ENCODE measurements at regions not wholly inside any gene's neighbourhood (a gene's known extent, or its start where the extent isn't known, plus 50 kb on each side); places are given as distances from the start of the nearest gene placed in this dataset.

GRCh38 chr9:95572381-95573151 is 55.8 kb upstream of the PTCH1 start:
- no peaks in the 10 kb centered on the region for H3K79me2 ChIP-seq (ENCODE audit: insufficient read depth, low read length)
- no peaks in the 10 kb centered on the region for H3K9me3 ChIP-seq (ENCODE audit: low read length)
- H3K27ac ChIP-seq (ENCODE audit: extremely low read length, insufficient read depth, low read length), result no peak overlapping the region
- no peak overlapping the region for H3K9ac ChIP-seq (ENCODE audit: insufficient read depth, low read depth, low read length)
- no peak overlapping the region for H2AFZ ChIP-seq (ENCODE audit: low read length)
- ChIA-PET CTCF (ENCODE audit: low intra/inter-chr PET ratio, low total read pairs) (no interaction called here), POLR2A (no interaction called here)
- intact Hi-C loops (cut with micrococcal nuclease; ENCODE audit: unreplicated experiment), result no loop called here
- 0 out of 5 replicates have a peak, but pooled peaks cover 1 to 15% of the 10 kb centered on the region in 2 experiments for H3K27me3 ChIP-seq (ENCODE audit: control insufficient read depth in 1 of 2, insufficient read depth in 2 of 2, low read length in 2 of 2)
- H4K20me1 ChIP-seq (ENCODE audit: insufficient read depth, low read length), result no peaks in the 10 kb centered on the region
- FAIRE-seq (no peak), DNase-seq (ENCODE audit: low spot score) (no peak), ATAC-seq (no peak)
- in situ Hi-C loops (cut with HindIII; ENCODE audit: extremely low pct_ligation_motif_present, low pct_unique_long_range_greater_than_20kb), result no loop called here
- TF ChIP-seq ZNF841 (CRISPR knock-in tag; IDR thresholded peaks at IDR 0.05; ENCODE audit: borderline replicate concordance), result no peak
- H3K36me3 ChIP-seq (replicated peaks in 1 of 2; ENCODE audit: control insufficient read depth in 1 of 2, insufficient read depth in 2 of 2, low read length in 2 of 2), result no peaks in the 10 kb centered on the region
- no peak overlapping the region for H3K4me2 ChIP-seq (ENCODE audit: low read depth, low read length)
- H3K4me3 ChIP-seq (replicated peaks in 1 of 3; ENCODE audit: insufficient read depth in 1 of 3, low read depth in 2 of 3, low read length in 3 of 3), result no peak overlapping the region
- no TSS peak for BruUV-seq (replicated peaks)
- no peaks in the 10 kb centered on the region for H3K4me1 ChIP-seq (ENCODE audit: insufficient read depth, low read length)
- 62% methylated on average over 23 of the region's 25 CpGs for WGBS (ENCODE audit: low lambda C conversion rate)

- CTCF ChIA-PET (ENCODE audit: low intra/inter-chr PET ratio, low total read pairs), result no interaction called here
- POLR2A ChIA-PET, result no interaction called here
- TF ChIP-seq DNMT3B (CRISPR knock-in tag; conservative IDR thresholded peaks at IDR 0.05) (no peak), AKAP8 (CRISPR knock-in tag; IDR thresholded peaks at IDR 0.05) (no peak), PHF21A (CRISPR knock-in tag; IDR thresholded peaks at IDR 0.05) (no peak), E2F1 (CRISPR knock-in tag; IDR thresholded peaks at IDR 0.05) (no peak), MAFF (IDR thresholded peaks at IDR 0.05; ENCODE audit: low read depth, low read length) (no peak), ZNF230 (CRISPR knock-in tag; IDR thresholded peaks at IDR 0.05) (no peak)
- intact Hi-C loops (cut with micrococcal nuclease; ENCODE audit: unreplicated experiment) (no loop called here), in situ Hi-C loops (cut with HindIII; ENCODE audit: extremely low pct_ligation_motif_present, low pct_unique_long_range_greater_than_20kb) (no loop called here)
- Histone ChIP-seq H3K4me3 (replicated peaks in 1 of 3; ENCODE audit: insufficient read depth in 1 of 3, low read depth in 2 of 3, low read length in 3 of 3) (no peak overlapping the region), H3K27ac (ENCODE audit: extremely low read length, insufficient read depth, low read length) (no peak overlapping the region), H2AFZ (ENCODE audit: low read length) (no peak overlapping the region), H4K20me1 (ENCODE audit: insufficient read depth, low read length) (no peaks in the 10 kb centered on the region), H3K4me2 (ENCODE audit: low read depth, low read length) (no peak overlapping the region), H3K79me2 (ENCODE audit: insufficient read depth, low read length) (no peaks in the 10 kb centered on the region), H3K9me3 (ENCODE audit: low read length) (no peaks in the 10 kb centered on the region), H3K27me3 (ENCODE audit: control insufficient read depth in 1 of 2, insufficient read depth in 2 of 2, low read length in 2 of 2) (peaks cover 4 to 19% of the 10 kb centered on the region in 2 experiments; a peak in 2 of 5 replicates), H3K9ac (ENCODE audit: insufficient read depth, low read depth, low read length) (no peak overlapping the region), H3K4me1 (ENCODE audit: insufficient read depth, low read length) (no peaks in the 10 kb centered on the region), H3K36me3 (replicated peaks in 1 of 2; ENCODE audit: control insufficient read depth in 1 of 2, insufficient read depth in 2 of 2, low read length in 2 of 2) (no peaks in the 10 kb centered on the region)
- ATAC-seq (no peak), DNase-seq (ENCODE audit: low spot score) (no peak), FAIRE-seq (no peak)
- WGBS (ENCODE audit: low lambda C conversion rate), result 76% methylated on average over 11 of the region's 11 CpGs
- BruUV-seq (replicated peaks), result no TSS peak
Measured at GRCh38 chr9:95570646-95571045, 53.9 kb upstream of the PTCH1 start.

Data from HepG2 (cell line).